Lower leg skin (tissue), 4 donors: ENCODE measurements at regions not wholly inside any gene's neighbourhood (a gene's known extent, or its start where the extent isn't known, plus 50 kb on each side); places are given as distances from the start of the nearest gene placed in this dataset.

Source experiments
- DNase-seq, 2 donors: peaks; one replicate each; pipeline ENCODE4 v3.0.0-alpha.2; 2019; ENCODE audit warnings: low spot score in 2 of 2
- H3K4me3 ChIP-seq: fragments of 200-600 bp; sonication (generic); 2 replicates; pipeline ENCODE4 v1.5.1; 2017; ENCODE audit warnings: mild to moderate bottlenecking, low read depth; ENCODE audit not compliant: poor library complexity, severe bottlenecking
- POLR2A ChIP-seq, 2 donors: fragments of 450-650 bp; IDR thresholded peaks; one replicate each; pipeline ENCODE4 v1.6.1; 2016 to 2017; ENCODE audit warnings: antibody characterized with exemption in 2 of 2, mild to moderate bottlenecking in 1 of 2, moderate library complexity in 1 of 2
- WGBS, 2 donors: methylation state at CpG; one replicate each; pipeline ENCODE4 v1.1.5; 2018; 5-methylcytosine and 5-hydroxymethylcytosine counted together
- intact Hi-C: fragments of 100-400 bp; cut with DNase I; formaldehyde crosslinking; loops from one replicate; pipeline ENCODE4 v1.15.0; 2023; ENCODE audit warnings: low total_unique reads
- TF ChIP-seq, protein P1 (sequence below), 3 donors: fragments of 450-650 bp; IDR thresholded peaks; one replicate each; pipeline ENCODE4 v1.5.1; 2016; ENCODE audit warnings: antibody characterized with exemption in 3 of 3, mild to moderate bottlenecking in 3 of 3, moderate library complexity in 2 of 3

DNA sequence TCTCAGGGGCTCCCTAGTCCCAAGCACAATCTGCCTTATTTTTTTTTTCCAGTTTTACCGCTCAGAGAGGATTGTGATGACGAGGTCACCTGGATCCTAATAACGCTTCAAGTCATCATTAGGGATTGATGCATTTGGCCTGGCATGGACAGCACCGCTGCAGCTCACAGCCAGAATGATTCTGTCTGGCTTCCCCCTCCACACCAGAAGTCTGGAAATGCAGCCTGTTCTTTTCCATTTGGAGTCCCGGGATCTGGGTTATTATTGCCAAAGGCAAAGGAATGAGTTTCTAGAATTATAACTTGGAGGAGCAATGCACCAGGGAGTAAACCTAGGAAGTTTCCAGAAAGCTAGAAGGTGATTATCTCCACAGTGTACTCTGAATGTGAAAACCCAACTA lies 81.1 kb upstream of the TAF1B start:
- 59 to 82% methylated on average over 5 of the region's 5 CpGs for WGBS, 2 donors
- no peak for TF ChIP-seq POLR2A (IDR thresholded peaks at IDR 0.05)
- TF ChIP-seq, protein P1, sequence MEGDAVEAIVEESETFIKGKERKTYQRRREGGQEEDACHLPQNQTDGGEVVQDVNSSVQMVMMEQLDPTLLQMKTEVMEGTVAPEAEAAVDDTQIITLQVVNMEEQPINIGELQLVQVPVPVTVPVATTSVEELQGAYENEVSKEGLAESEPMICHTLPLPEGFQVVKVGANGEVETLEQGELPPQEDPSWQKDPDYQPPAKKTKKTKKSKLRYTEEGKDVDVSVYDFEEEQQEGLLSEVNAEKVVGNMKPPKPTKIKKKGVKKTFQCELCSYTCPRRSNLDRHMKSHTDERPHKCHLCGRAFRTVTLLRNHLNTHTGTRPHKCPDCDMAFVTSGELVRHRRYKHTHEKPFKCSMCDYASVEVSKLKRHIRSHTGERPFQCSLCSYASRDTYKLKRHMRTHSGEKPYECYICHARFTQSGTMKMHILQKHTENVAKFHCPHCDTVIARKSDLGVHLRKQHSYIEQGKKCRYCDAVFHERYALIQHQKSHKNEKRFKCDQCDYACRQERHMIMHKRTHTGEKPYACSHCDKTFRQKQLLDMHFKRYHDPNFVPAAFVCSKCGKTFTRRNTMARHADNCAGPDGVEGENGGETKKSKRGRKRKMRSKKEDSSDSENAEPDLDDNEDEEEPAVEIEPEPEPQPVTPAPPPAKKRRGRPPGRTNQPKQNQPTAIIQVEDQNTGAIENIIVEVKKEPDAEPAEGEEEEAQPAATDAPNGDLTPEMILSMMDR (IDR thresholded peaks at IDR 0.05): no peak
- H3K4me3 ChIP-seq: no peak overlapping the region
- intact Hi-C loops: no loop called here
- DNase-seq: no peak

DNA sequence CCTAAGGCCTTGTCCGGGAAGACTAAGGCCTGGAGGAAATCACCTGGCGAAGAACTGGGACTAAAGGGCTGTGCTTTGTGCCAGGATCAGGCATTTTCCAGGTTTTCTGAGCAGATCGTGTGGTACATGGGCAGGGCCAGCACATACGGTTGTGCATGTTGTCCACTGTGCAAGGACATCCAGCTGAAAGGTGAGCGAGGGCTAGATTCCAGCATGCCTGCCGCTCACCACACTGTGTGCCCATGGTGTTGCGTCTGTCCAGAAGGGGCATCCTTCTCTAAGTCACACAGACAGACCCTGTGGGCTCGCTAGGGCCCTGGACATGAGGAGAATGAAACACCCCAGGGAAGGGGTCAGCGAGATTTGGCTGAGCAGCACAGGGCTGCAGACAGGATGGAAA lies 80.3 kb upstream of the TAF1B start:
- 92 to 93% methylated on average over 9 of the region's 9 CpGs for WGBS, 2 donors
- TF ChIP-seq, protein P1 (IDR thresholded peaks at IDR 0.05): no peak
- no peak for TF ChIP-seq POLR2A (IDR thresholded peaks at IDR 0.05)
- no peak overlapping the region for H3K4me3 ChIP-seq
- intact Hi-C loops: no loop called here
- DNase-seq: no peak

DNA sequence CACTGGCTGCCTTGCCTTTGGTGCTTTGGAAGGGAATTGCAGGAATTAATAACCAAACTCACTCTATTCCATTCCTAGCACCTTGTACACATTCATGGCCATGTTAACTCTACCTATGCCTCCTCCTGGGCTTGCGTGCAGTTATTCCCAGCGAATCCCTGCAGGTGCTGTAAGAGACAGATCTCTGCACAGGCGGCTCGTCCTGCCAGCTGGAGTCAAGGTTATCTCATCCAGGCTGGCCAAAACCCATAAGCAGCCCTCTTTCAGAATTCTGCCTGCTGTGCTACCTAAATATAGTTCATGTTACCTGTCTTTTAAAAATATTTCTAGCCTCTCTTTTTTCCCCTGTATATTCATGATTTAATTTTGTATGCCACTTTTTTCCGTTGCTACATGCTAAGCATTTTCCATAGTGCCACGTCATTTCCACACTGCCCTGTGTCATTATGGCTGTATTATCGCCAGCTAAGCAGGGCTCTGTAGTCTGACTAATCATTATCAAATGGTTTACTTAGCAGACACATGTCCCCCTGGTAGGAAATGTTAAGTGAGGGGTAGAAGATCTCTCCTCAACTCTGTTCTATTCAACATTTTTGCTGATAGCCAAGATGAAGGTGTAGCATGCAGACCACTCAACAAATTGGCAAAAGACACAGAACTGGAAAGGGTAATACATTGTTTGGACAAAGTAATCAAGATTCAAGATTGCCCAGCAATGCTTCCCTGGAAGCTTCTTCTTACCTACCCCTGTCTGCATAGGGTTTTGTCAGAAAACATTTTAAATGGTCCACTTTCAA lies 79.7 kb upstream of the TAF1B start:
- intact Hi-C loops: no loop called here
- TF ChIP-seq, protein P1 (IDR thresholded peaks at IDR 0.05): no peak
- TF ChIP-seq POLR2A (IDR thresholded peaks at IDR 0.05): no peak
- 72 to 76% methylated on average over 7 of the region's 7 CpGs for WGBS, 2 donors
- H3K4me3 ChIP-seq: no peak overlapping the region
- no peak for DNase-seq

DNA sequence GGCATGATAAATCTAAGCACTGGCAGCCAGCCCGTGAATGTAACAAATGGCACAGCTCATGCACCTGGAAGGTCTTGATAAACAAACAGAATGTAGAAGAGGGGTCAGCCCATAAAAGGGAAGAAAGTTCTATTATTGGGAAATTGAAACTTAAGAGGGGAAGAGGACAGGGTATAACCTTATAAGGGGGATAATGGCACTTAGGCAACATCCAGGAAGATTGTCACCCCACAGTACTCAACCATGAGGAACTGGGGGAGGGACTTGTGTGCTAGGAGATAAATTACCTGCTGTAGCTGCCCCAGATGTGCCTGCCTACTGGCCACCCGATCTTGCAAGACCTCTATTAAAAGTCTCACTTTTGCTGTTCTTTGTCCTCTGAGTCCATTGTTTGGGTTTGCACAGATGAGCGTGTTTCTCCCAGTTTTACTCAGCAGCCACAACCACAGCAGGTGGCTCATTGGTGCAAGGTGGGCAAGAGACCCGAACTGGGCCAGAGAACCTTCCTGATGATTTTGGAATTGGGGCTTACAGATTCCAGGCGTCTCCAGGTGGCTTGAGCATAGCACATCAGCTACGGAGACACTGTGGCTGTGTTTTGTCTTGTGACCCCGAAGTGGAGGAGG lies 79.0 kb upstream of the TAF1B start:
- 90 to 97% methylated on average over 7 of the region's 7 CpGs for WGBS, 2 donors
- intact Hi-C loops: no loop called here
- TF ChIP-seq, protein P1 (IDR thresholded peaks at IDR 0.05): no peak
- TF ChIP-seq POLR2A (IDR thresholded peaks at IDR 0.05): no peak
- no peak overlapping the region for H3K4me3 ChIP-seq
- DNase-seq: no peak

DNA sequence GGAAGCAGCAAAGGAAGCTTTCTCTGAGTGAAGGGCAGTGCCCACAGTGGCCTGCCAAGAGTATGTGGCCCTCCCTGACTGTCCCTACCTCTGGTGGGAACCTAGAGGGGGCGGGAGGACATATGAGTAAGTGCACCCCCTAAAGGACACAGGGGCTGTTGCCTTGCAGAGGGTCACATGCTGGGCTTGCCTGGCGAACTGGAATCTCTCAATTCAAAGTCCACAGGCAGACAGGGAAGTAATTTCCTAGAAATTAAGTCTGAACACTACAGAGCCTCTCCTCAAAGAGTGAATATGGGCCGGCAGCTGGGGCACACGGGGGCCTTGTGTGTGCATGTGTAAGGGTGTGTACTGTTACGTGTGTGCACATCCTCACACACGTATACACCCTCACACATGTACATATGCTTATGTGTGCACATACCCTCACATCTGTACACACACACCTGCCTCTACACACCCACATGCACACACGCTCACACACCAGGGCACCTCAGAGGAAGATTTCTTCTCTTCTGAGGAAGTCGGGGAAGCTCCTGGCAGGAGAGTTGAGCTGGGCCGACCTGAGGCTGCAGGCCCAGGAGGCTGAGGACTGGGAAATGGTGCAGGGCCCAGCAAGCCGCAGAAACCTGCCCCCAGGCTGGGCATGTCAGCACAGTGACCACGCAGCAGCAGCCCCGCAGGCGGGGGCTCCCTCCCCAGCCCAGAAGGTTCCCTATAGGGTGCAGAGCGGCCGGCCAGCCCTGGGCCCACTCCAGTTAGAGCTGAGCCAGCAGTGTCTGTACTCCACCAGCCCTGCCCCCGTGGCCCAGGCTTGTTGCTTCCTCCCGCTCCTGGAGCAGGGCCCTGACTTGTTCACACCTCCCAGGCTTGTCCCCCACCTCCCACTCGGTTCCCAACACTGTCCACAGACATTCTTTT lies 77.4 kb upstream of the TAF1B start:
- DNase-seq: no peak
- intact Hi-C loops: no loop called here
- TF ChIP-seq, protein P1 (IDR thresholded peaks at IDR 0.05): no peak
- TF ChIP-seq POLR2A (IDR thresholded peaks at IDR 0.05): no peak
- H3K4me3 ChIP-seq: no peak overlapping the region
- 65 to 71% methylated on average over 14 to 18 of the region's 18 CpGs for WGBS, 2 donors
